Osteoblast (primary cell): ENCODE measurements at regions not wholly inside any gene's neighbourhood (a gene's known extent, or its start where the extent isn't known, plus 50 kb on each side); places are given as distances from the start of the nearest gene placed in this dataset.

Experiments
- DNase-seq: peaks from one replicate; pipeline ENCODE4 v3.0.0; 2011; ENCODE audit warnings: low spot score, mixed read lengths; ENCODE audit not compliant: insufficient read length; ENCODE audit errors: missing footprints
- H2AFZ ChIP-seq: 2 replicates; pipeline ENCODE4 v1.6.0; 2011; ENCODE audit warnings: mild to moderate bottlenecking, low read length
- H3K27ac ChIP-seq: 2 replicates; pipeline ENCODE4 v1.5.1; 2011; ENCODE audit warnings: mild to moderate bottlenecking, low read depth, low read length, moderate library complexity
- H3K27me3 ChIP-seq: 2 replicates; pipeline ENCODE4 v1.6.0; 2012; ENCODE audit warnings: mild to moderate bottlenecking, control low read depth, inconsistent platforms, low read length, moderate library complexity; ENCODE audit not compliant: insufficient read depth
- H3K36me3 ChIP-seq: 2 replicates; pipeline ENCODE4 v1.5.1; 2011; ENCODE audit warnings: mild to moderate bottlenecking, low read length, control low read depth, moderate library complexity; ENCODE audit not compliant: insufficient read depth
- H3K4me1 ChIP-seq: 2 replicates; pipeline ENCODE4 v1.5.1; 2011; ENCODE audit warnings: mild to moderate bottlenecking, low read length, control low read depth, moderate library complexity; ENCODE audit not compliant: insufficient read depth
- H3K4me2 ChIP-seq: 2 replicates; pipeline ENCODE4 v1.6.0; 2011; ENCODE audit warnings: mild to moderate bottlenecking, low read length; ENCODE audit not compliant: insufficient read depth
- H3K4me3 ChIP-seq: fragments of 200-600 bp; sonication (generic); 3 replicates; pipeline ENCODE4 v1.5.1; 2012; ENCODE audit warnings: mild to moderate bottlenecking, low read length, inconsistent platforms; ENCODE audit not compliant: insufficient read depth
- H3K79me2 ChIP-seq: 2 replicates; pipeline ENCODE4 v1.6.0; 2012; ENCODE audit warnings: mild to moderate bottlenecking, low read length, control low read depth, inconsistent platforms; ENCODE audit not compliant: insufficient read depth
- H3K9me3 ChIP-seq: 2 replicates; pipeline ENCODE4 v1.5.1; 2011; ENCODE audit warnings: low read depth, low read length, control low read depth
- H4K20me1 ChIP-seq: 2 replicates; pipeline ENCODE4 v1.6.0; 2012; ENCODE audit warnings: mild to moderate bottlenecking, low read length, control low read depth; ENCODE audit not compliant: insufficient read depth
- TF ChIP-seq, protein P1 (sequence below): IDR thresholded peaks from 2 replicates; pipeline ENCODE4 v1.5.1; 2011; ENCODE audit warnings: mild to moderate bottlenecking, low read depth, low read length, moderate library complexity; ENCODE audit errors: extremely low read depth

DNA sequence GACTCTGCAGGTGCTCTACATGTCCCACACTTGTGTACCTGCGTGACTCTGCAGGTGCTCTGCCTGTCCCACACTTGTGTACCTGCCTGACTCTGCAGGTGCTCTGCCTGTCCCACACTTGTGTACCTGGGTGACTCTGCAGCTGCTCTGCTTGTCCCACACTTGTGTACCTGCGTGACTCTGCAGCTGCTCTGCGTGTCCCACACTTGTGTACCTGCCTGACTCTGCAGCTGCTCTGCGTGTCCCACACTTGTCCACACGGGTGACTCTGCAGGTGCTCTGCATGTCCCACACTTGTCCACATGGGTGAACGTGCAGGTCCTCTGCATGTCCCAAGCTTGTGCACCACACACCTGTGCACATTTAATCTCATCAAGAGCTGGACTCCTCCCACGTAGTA is 576.7 kb upstream of the SALL3 start:
- Histone ChIP-seq H3K4me1 (no peaks in the 10 kb centered on the region), H4K20me1 (no peaks in the 10 kb centered on the region), H3K4me3 (no peak overlapping the region), H3K27ac (no peak overlapping the region), H3K4me2 (no peak overlapping the region), H3K9me3 (no peaks in the 10 kb centered on the region), H3K27me3 (no peaks in the 10 kb centered on the region), H3K36me3 (no peaks in the 10 kb centered on the region), H3K79me2 (no peaks in the 10 kb centered on the region), H2AFZ (no peak overlapping the region)
- no peak for DNase-seq
- TF ChIP-seq, protein P1, sequence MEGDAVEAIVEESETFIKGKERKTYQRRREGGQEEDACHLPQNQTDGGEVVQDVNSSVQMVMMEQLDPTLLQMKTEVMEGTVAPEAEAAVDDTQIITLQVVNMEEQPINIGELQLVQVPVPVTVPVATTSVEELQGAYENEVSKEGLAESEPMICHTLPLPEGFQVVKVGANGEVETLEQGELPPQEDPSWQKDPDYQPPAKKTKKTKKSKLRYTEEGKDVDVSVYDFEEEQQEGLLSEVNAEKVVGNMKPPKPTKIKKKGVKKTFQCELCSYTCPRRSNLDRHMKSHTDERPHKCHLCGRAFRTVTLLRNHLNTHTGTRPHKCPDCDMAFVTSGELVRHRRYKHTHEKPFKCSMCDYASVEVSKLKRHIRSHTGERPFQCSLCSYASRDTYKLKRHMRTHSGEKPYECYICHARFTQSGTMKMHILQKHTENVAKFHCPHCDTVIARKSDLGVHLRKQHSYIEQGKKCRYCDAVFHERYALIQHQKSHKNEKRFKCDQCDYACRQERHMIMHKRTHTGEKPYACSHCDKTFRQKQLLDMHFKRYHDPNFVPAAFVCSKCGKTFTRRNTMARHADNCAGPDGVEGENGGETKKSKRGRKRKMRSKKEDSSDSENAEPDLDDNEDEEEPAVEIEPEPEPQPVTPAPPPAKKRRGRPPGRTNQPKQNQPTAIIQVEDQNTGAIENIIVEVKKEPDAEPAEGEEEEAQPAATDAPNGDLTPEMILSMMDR, result no peak

DNA sequence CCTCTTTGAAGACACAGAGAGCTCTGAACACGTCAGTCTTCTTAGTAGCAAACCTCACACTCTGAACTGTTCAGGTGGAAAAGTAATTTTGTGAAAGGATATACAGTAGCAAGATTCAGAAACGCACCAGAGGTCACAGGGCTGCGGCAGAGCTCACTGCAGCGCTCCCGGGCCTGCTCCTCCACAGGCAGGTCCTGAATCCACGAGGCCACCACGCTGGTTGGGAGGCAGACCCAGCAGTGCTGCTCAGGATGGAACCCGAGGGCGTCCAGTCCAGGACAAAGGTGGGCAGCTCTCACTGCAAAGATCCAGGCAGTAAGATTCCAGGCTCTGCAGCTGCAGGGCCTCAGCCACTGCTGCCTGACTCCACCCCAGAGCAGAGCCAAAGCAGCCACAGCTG is 576.2 kb upstream of the SALL3 start:
- Histone ChIP-seq H2AFZ (no peak overlapping the region), H4K20me1 (no peaks in the 10 kb centered on the region), H3K9me3 (no peaks in the 10 kb centered on the region), H3K36me3 (no peaks in the 10 kb centered on the region), H3K4me3 (no peak overlapping the region), H3K27me3 (no peaks in the 10 kb centered on the region), H3K79me2 (no peaks in the 10 kb centered on the region), H3K4me2 (no peak overlapping the region), H3K27ac (no peak overlapping the region), H3K4me1 (no peaks in the 10 kb centered on the region)
- no peak for DNase-seq
- TF ChIP-seq, protein P1, result no peak

DNA sequence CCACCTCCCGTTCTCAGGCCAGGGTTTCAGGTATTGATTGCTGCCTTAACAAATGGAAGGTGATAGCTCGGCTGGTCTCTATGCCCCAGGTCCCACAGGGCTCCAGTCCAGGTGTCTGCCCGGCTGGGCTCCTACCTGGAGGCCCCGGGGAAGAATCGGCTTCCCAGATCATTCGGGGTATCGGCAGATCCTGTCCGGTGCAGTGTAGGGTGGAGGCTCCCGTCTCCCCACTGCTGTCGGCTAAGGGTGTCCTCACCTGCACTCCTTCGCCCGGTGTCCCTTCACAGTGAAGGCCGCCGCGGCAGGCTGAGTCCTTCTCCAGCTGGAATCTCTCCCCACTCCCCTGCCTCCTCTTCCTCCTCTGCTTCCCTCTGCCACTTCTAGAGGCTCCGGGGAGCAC is 573.9 kb upstream of the SALL3 start:
- Histone ChIP-seq H3K9me3 (no peaks in the 10 kb centered on the region), H3K27me3 (no peaks in the 10 kb centered on the region), H3K36me3 (no peaks in the 10 kb centered on the region), H3K4me3 (no peak overlapping the region), H2AFZ (no peak overlapping the region), H4K20me1 (no peaks in the 10 kb centered on the region), H3K27ac (no peak overlapping the region), H3K4me1 (no peaks in the 10 kb centered on the region), H3K79me2 (no peaks in the 10 kb centered on the region), H3K4me2 (no peak overlapping the region)
- TF ChIP-seq, protein P1, result no peak
- no peak for DNase-seq

DNA sequence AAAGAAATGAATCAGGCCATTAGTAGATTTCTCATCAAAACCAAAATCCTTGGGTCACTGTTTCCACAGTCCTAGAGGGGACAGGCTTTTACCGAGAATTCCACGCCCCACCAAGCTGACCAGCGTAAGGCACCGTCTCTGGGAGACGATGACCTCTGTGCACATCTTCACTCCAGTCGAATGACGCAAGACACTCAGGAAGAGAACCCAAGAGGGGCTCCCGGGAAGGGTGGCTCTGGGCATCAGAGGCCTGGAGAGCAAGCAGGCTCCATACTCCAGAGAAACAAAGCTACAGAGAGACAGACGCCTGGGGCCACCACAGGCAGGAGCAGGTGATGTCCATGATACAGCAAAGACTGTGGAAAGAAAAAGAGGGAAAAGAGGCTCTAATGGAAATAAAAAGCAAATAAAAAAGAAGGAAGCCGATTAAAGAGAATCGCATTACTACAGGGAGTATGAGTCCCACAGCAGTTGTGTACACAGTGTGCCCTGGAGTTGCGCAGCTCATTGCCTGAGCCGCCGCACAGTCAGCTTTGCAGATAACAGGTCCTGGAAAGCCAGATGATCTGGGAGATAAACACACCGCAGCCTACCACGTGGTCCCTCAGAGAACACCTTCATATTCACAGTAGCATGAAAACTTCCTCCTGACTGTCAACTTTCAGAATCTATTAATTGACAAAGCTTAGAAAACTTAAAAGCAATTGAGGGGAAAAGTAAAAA is 572.7 kb upstream of the SALL3 start:
- Histone ChIP-seq H4K20me1 (no peaks in the 10 kb centered on the region), H3K36me3 (no peaks in the 10 kb centered on the region), H3K4me3 (no peak overlapping the region), H3K79me2 (no peaks in the 10 kb centered on the region), H3K4me1 (no peaks in the 10 kb centered on the region), H2AFZ (no peak overlapping the region), H3K27ac (no peak overlapping the region), H3K4me2 (no peak overlapping the region), H3K27me3 (no peaks in the 10 kb centered on the region), H3K9me3 (no peaks in the 10 kb centered on the region)
- TF ChIP-seq, protein P1, result no peak
- DNase-seq, result no peak
